ENCODE measurements at regions not wholly inside any gene's neighbourhood (a gene's known extent, or its start where the extent isn't known, plus 50 kb on each side); places are given as distances from the start of the nearest gene placed in this dataset.

GRCh38 chr10:61065051-61065450 is 121.1 kb upstream of the RHOBTB1 start (continued):
- TF ChIP-seq AHDC1 (CRISPR knock-in tag; IDR thresholded peaks at IDR 0.05; ENCODE audit: borderline replicate concordance): peak; percentile 40; the same call in 1 of the 2 replicates
- peak; percentile 97 for TF ChIP-seq CREM (IDR thresholded peaks at IDR 0.05)
- TF ChIP-seq CREM (CRISPR knock-in tag; IDR thresholded peaks at IDR 0.05): no peak
- peak; percentile 86 for TF ChIP-seq ZNF503 (CRISPR knock-in tag; IDR thresholded peaks at IDR 0.05)
- no peak for TF ChIP-seq ZFP82 (CRISPR knock-in tag; IDR thresholded peaks at IDR 0.05; ENCODE audit: borderline replicate concordance)
- TF ChIP-seq ZNF713 (CRISPR knock-in tag; IDR thresholded peaks at IDR 0.05): no peak
- TF ChIP-seq HOMEZ (CRISPR knock-in tag; IDR thresholded peaks at IDR 0.05; ENCODE audit: low read depth): 0 out of 2 replicates have a peak, but pooled peaks have one; percentile 54
- TF ChIP-seq ZNF703 (CRISPR knock-in tag; IDR thresholded peaks at IDR 0.05; ENCODE audit: borderline replicate concordance): no peak
- TF ChIP-seq PITX1 (CRISPR knock-in tag; IDR thresholded peaks at IDR 0.05): peak; percentile 70; the same call in 1 of the 2 replicates
- TF ChIP-seq ZNF543 (CRISPR knock-in tag; IDR thresholded peaks at IDR 0.05): no peak
- peak; percentile 59; the same call in 1 of the 2 replicates for TF ChIP-seq ZGPAT (CRISPR knock-in tag; IDR thresholded peaks at IDR 0.05)
- TF ChIP-seq NR2F2 (IDR thresholded peaks at IDR 0.05; ENCODE audit: borderline replicate concordance, low read depth): peak; percentile 83; the same call in 1 of the 2 replicates
- TF ChIP-seq ATF2 (CRISPR knock-in tag; IDR thresholded peaks at IDR 0.05): peak; percentile 79
- peak; percentile 84; the same call in 1 of the 2 replicates for TF ChIP-seq SOX5 (CRISPR knock-in tag; IDR thresholded peaks at IDR 0.05; ENCODE audit: borderline replicate concordance)
- no peak for TF ChIP-seq BRD4 (CRISPR knock-in tag; IDR thresholded peaks at IDR 0.05)
- TF ChIP-seq GATA4 (IDR thresholded peaks at IDR 0.05; ENCODE audit: borderline replicate concordance, low read depth): peak; percentile 96
- peak; percentile 52; the same call in 1 of the 2 replicates for TF ChIP-seq ARID3A (IDR thresholded peaks at IDR 0.05; ENCODE audit: low read depth, low read length)
